Testis (tissue), 2 donors: ENCODE measurements at regions not wholly inside any gene's neighbourhood (a gene's known extent, or its start where the extent isn't known, plus 50 kb on each side); places are given as distances from the start of the nearest gene placed in this dataset.

ENCODE experiments used
- POLR2A ChIP-seq: fragments of 450-650 bp; IDR thresholded peaks from one replicate; pipeline ENCODE4 v1.6.1; 2017; ENCODE audit warnings: antibody characterized with exemption, mild to moderate bottlenecking, moderate library complexity
- TF ChIP-seq, protein P1 (sequence below), 3 experiments: fragments of 450-650 bp in 2 of 3; fragments of 200-600 bp in 1 of 3; sonication (generic) in 1 of 3; IDR thresholded peaks; one replicate each; pipeline ENCODE4 v1.5.1; 2016 to 2019; ENCODE audit warnings: antibody characterized with exemption in 3 of 3, mild to moderate bottlenecking in 2 of 3, moderate library complexity in 1 of 3

GRCh38 chr9:38339496-38339895 is 53.0 kb upstream of the ALDH1B1 start:
- no peak for TF ChIP-seq POLR2A
- TF ChIP-seq, protein P1, sequence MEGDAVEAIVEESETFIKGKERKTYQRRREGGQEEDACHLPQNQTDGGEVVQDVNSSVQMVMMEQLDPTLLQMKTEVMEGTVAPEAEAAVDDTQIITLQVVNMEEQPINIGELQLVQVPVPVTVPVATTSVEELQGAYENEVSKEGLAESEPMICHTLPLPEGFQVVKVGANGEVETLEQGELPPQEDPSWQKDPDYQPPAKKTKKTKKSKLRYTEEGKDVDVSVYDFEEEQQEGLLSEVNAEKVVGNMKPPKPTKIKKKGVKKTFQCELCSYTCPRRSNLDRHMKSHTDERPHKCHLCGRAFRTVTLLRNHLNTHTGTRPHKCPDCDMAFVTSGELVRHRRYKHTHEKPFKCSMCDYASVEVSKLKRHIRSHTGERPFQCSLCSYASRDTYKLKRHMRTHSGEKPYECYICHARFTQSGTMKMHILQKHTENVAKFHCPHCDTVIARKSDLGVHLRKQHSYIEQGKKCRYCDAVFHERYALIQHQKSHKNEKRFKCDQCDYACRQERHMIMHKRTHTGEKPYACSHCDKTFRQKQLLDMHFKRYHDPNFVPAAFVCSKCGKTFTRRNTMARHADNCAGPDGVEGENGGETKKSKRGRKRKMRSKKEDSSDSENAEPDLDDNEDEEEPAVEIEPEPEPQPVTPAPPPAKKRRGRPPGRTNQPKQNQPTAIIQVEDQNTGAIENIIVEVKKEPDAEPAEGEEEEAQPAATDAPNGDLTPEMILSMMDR (IDR thresholded peaks at IDR 0.05): no peak
